ENCODE measurements at regions not wholly inside any gene's neighbourhood (a gene's known extent, or its start where the extent isn't known, plus 50 kb on each side); places are given as distances from the start of the nearest gene placed in this dataset.

- Histone ChIP-seq H3K4me1 (no peaks in the 10 kb centered on the region), H3K27me3 (no peaks in the 10 kb centered on the region), H3K36me3 (replicated peaks in 1 of 2; ENCODE audit: insufficient read depth in 1 of 2, low read depth in 2 of 2) (no peaks in the 10 kb centered on the region), H3K27ac (peak overlapping the region in 2 of 4 donors; percentile 12 to 37), H3K9me3 (no peaks in the 10 kb centered on the region), H3K4me3 (no peak overlapping the region)
- ATAC-seq (peak; percentile 66), DNase-seq (no peak)
- TF ChIP-seq POLR2A (IDR thresholded peaks at IDR 0.05), result no peak
- TF ChIP-seq, protein P1, sequence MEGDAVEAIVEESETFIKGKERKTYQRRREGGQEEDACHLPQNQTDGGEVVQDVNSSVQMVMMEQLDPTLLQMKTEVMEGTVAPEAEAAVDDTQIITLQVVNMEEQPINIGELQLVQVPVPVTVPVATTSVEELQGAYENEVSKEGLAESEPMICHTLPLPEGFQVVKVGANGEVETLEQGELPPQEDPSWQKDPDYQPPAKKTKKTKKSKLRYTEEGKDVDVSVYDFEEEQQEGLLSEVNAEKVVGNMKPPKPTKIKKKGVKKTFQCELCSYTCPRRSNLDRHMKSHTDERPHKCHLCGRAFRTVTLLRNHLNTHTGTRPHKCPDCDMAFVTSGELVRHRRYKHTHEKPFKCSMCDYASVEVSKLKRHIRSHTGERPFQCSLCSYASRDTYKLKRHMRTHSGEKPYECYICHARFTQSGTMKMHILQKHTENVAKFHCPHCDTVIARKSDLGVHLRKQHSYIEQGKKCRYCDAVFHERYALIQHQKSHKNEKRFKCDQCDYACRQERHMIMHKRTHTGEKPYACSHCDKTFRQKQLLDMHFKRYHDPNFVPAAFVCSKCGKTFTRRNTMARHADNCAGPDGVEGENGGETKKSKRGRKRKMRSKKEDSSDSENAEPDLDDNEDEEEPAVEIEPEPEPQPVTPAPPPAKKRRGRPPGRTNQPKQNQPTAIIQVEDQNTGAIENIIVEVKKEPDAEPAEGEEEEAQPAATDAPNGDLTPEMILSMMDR (IDR thresholded peaks at IDR 0.05), result no peak
- intact Hi-C loops (cut with DNase I), result no loop called here
- 18 to 29% methylated on average over 2 of the region's 2 CpGs for WGBS, 2 donors
These were observed 163.1 kb upstream of the MEIS1 start for GRCh38 chr2:66271777-66272176.

GRCh38 chr2:66270247-66270646, 164.7 kb upstream of the MEIS1 start:
- ATAC-seq, result no peak

GRCh38 chr2:66269166-66269565, 165.8 kb upstream of the MEIS1 start:
- no peak for ATAC-seq
- WGBS, 2 donors, result 87 to 95% methylated on average over 1 of the region's 1 CpG
- Histone ChIP-seq H3K36me3 (replicated peaks in 1 of 2; ENCODE audit: insufficient read depth in 1 of 2, low read depth in 2 of 2) (no peaks in the 10 kb centered on the region), H3K9me3 (no peaks in the 10 kb centered on the region), H3K27me3 (no peaks in the 10 kb centered on the region), H3K4me3 (no peak overlapping the region), H3K4me1 (no peaks in the 10 kb centered on the region), H3K27ac (no peak overlapping the region)
- TF ChIP-seq, protein P1 (IDR thresholded peaks at IDR 0.05), result no peak
- no peak for TF ChIP-seq POLR2A (IDR thresholded peaks at IDR 0.05)
- intact Hi-C loops (cut with DNase I), result no loop called here
- no peak for DNase-seq

More at GRCh38 chr2:66270247-66270646, 164.7 kb upstream of the MEIS1 start:
- no peak for DNase-seq
- TF ChIP-seq, protein P1 (IDR thresholded peaks at IDR 0.05), result no peak
- TF ChIP-seq POLR2A (IDR thresholded peaks at IDR 0.05), result no peak
- WGBS, 2 donors, result 79 to 92% methylated on average over 1 of the region's 1 CpG
- H3K9me3 ChIP-seq, result no peaks in the 10 kb centered on the region
- H3K27me3 ChIP-seq, result no peaks in the 10 kb centered on the region
- H3K4me3 ChIP-seq, result no peak overlapping the region
- no peaks in the 10 kb centered on the region for H3K4me1 ChIP-seq
- no peak overlapping the region for H3K27ac ChIP-seq
- intact Hi-C loops (cut with DNase I), result no loop called here
- no peaks in the 10 kb centered on the region for H3K36me3 ChIP-seq (replicated peaks in 1 of 2; ENCODE audit: insufficient read depth in 1 of 2, low read depth in 2 of 2)

- Histone ChIP-seq H3K4me3 (no peak overlapping the region), H3K27me3 (no peaks in the 10 kb centered on the region), H3K36me3 (replicated peaks in 1 of 2; ENCODE audit: insufficient read depth in 1 of 2, low read depth in 2 of 2) (no peaks in the 10 kb centered on the region), H3K27ac (no peak overlapping the region), H3K4me1 (no peaks in the 10 kb centered on the region), H3K9me3 (no peaks in the 10 kb centered on the region)
- TF ChIP-seq POLR2A (IDR thresholded peaks at IDR 0.05), result no peak
- TF ChIP-seq, protein P1 (IDR thresholded peaks at IDR 0.05), result no peak
- intact Hi-C loops (cut with DNase I), result no loop called here
- DNase-seq, result no peak
- no peak for ATAC-seq
These were observed 166.2 kb upstream of the MEIS1 start for GRCh38 chr2:66268756-66269155.

- 84 to 89% methylated on average over 3 of the region's 3 CpGs for WGBS, 2 donors
- DNase-seq, result no peak
These were observed 170.6 kb upstream of the MEIS1 start for GRCh38 chr2:66264354-66264753.

More at GRCh38 chr2:66264354-66264753, 170.6 kb upstream of the MEIS1 start:
- Histone ChIP-seq H3K9me3 (no peaks in the 10 kb centered on the region), H3K27ac (no peak overlapping the region), H3K36me3 (replicated peaks in 1 of 2; ENCODE audit: insufficient read depth in 1 of 2, low read depth in 2 of 2) (no peaks in the 10 kb centered on the region), H3K4me1 (no peaks in the 10 kb centered on the region), H3K27me3 (no peaks in the 10 kb centered on the region), H3K4me3 (no peak overlapping the region)
- intact Hi-C loops (cut with DNase I), result no loop called here
- no peak for ATAC-seq
- TF ChIP-seq, protein P1 (IDR thresholded peaks at IDR 0.05), result no peak
- no peak for TF ChIP-seq POLR2A (IDR thresholded peaks at IDR 0.05)
